Neural cell (in vitro differentiated cells): ENCODE measurements at regions not wholly inside any gene's neighbourhood (a gene's known extent, or its start where the extent isn't known, plus 50 kb on each side); places are given as distances from the start of the nearest gene placed in this dataset.

ENCODE experiments used
- H2AFZ ChIP-seq: fragments of 200-600, 300-800 bp; sonication (generic), shearing (Covaris generic); 2 replicates; pipeline ENCODE4 v1.6.0; 2014; ENCODE audit warnings: low read depth, mild to moderate bottlenecking, antibody characterized with exemption, low read length, moderate library complexity
- H3F3A ChIP-seq: fragments of 200-600 bp; shearing (Covaris generic); 2 replicates; pipeline ENCODE4 v1.6.1; 2016; ENCODE audit warnings: mild to moderate bottlenecking, moderate library complexity, mixed read lengths, antibody characterized with exemption, low read length; ENCODE audit not compliant: insufficient read depth, poor library complexity, severe bottlenecking
- H3K27ac ChIP-seq: fragments of 200-600, 300-800 bp; sonication (generic), shearing (Covaris generic); 2 replicates; pipeline ENCODE4 v1.5.1; 2014; ENCODE audit warnings: mild to moderate bottlenecking, low read length, moderate library complexity
- H3K27me3 ChIP-seq: fragments of 300-800, 200-600 bp; sonication (generic), shearing (Covaris generic); 2 replicates; pipeline ENCODE4 v1.6.0; 2014; ENCODE audit warnings: mild to moderate bottlenecking, low read depth, low read length, moderate library complexity; ENCODE audit not compliant: insufficient read depth
- H3K36me3 ChIP-seq: fragments of 300-800, 200-600 bp; sonication (generic), shearing (Covaris generic); 2 replicates; pipeline ENCODE4 v1.5.1; 2014; ENCODE audit warnings: mild to moderate bottlenecking, antibody characterized with exemption, low read length, moderate library complexity; ENCODE audit not compliant: insufficient read depth
- H3K4me2 ChIP-seq: fragments of 300-800, 200-600 bp; sonication (generic), shearing (Covaris generic); 2 replicates; pipeline ENCODE4 v1.6.0; 2014; ENCODE audit warnings: mild to moderate bottlenecking, low read length
- H3K4me3 ChIP-seq: fragments of 300-800, 200-600 bp; sonication (generic), shearing (Covaris generic); 2 replicates; pipeline ENCODE4 v1.5.1; 2014; ENCODE audit warnings: mild to moderate bottlenecking, low read length, moderate library complexity
- H3K79me2 ChIP-seq: fragments of 200-600 bp; shearing (Covaris generic); replicated peaks from 2 replicates; pipeline ENCODE4 v1.6.0; 2014; ENCODE audit warnings: mild to moderate bottlenecking, low read length, moderate library complexity; ENCODE audit not compliant: insufficient read depth
- H3K9ac ChIP-seq: fragments of 300-800, 200-600 bp; sonication (generic), shearing (Covaris generic); 2 replicates; pipeline ENCODE4 v1.6.1; 2016; ENCODE audit warnings: mild to moderate bottlenecking, low read length, mixed read lengths
- H3K9me2 ChIP-seq: fragments of 200-600 bp; shearing (Covaris generic); 2 replicates; pipeline ENCODE4 v1.6.1; 2016; ENCODE audit warnings: mild to moderate bottlenecking, low read length, mixed read lengths; ENCODE audit not compliant: insufficient read depth
- H3K9me3 ChIP-seq: fragments of 200-600, 300-800 bp; sonication (generic), shearing (Covaris generic); 2 replicates; pipeline ENCODE4 v1.6.1; 2016; ENCODE audit warnings: mild to moderate bottlenecking, mixed run types, low read length, moderate library complexity, mixed read lengths
- H4K20me1 ChIP-seq: fragments of 200-600 bp; shearing (Covaris generic); 2 replicates; pipeline ENCODE4 v1.6.1; 2016; ENCODE audit warnings: mild to moderate bottlenecking, mixed run types; ENCODE audit not compliant: insufficient read depth
- EP300 ChIP-seq: fragments of 450-650 bp; conservative IDR thresholded peaks from 2 replicates; pipeline ENCODE4 v1.6.1; 2014; ENCODE audit warnings: antibody characterized with exemption, mild to moderate bottlenecking, moderate library complexity; ENCODE audit not compliant: poor library complexity, severe bottlenecking
- POLR2AphosphoS5 ChIP-seq: IDR thresholded peaks from 2 replicates; pipeline ENCODE4 v1.6.1; 2012
- TAF1 ChIP-seq: IDR thresholded peaks from 2 replicates; pipeline ENCODE4 v1.6.1; 2012; ENCODE audit warnings: low read depth
- small RNA-seq, 3 experiments: library from RNA; depleted of rRNA; stranded (forward); fragments of <200 nt; gene quantifications; one replicate each; pipeline ENCODE3, GENCODE V24; 2012

- TF ChIP-seq EP300, result peak; percentile 75
- peak; percentile 16 for TF ChIP-seq POLR2AphosphoS5
- no peak for TF ChIP-seq TAF1
- H2AFZ ChIP-seq, result no peak overlapping the region
Measured at GRCh38 chr18:52289392-52289791, 50.6 kb upstream of the DCC start.

More at GRCh38 chr18:52289392-52289791, 50.6 kb upstream of the DCC start:
- no peaks in the 10 kb centered on the region for H4K20me1 ChIP-seq
- no peak overlapping the region for H3K9ac ChIP-seq
- no peaks in the 10 kb centered on the region for H3K27me3 ChIP-seq
- no peaks in the 10 kb centered on the region for H3K9me3 ChIP-seq
- H3K4me2 ChIP-seq, result no peak overlapping the region
- no peak overlapping the region for H3K27ac ChIP-seq
- H3K79me2 ChIP-seq, result no peaks in the 10 kb centered on the region
- H3K9me2 ChIP-seq, result no peaks in the 10 kb centered on the region
- H3K36me3 ChIP-seq, result no peaks in the 10 kb centered on the region
- H3K4me3 ChIP-seq, result no peak overlapping the region
- no peaks in the 10 kb centered on the region for H3F3A ChIP-seq

Small RNA genes in the stretch of these regions (small RNA-seq; reads per million reads assigned to genes)
- gene RNU1-46P, result 0 to 1.4 (median 0.03) reads per million in 3 experiments
